HG03354 (cell line): ENCODE measurements at regions not wholly inside any gene's neighbourhood (a gene's known extent, or its start where the extent isn't known, plus 50 kb on each side); places are given as distances from the start of the nearest gene placed in this dataset.

Source experiments
- ATAC-seq: cut with Tn5 transposase; IDR thresholded peaks from one replicate; pipeline ENCODE4 v1.9.1; 2021; ENCODE audit warnings: mild to moderate bottlenecking; ENCODE audit not compliant: unreplicated experiment, poor library complexity, severe bottlenecking

- no peak for ATAC-seq
These were observed 62.7 kb downstream of the SIK1 start for GRCh38 chr21:43364261-43364510.

- no peak for ATAC-seq
These were observed 63.2 kb downstream of the SIK1 start for GRCh38 chr21:43363506-43364260.

- no peak for ATAC-seq
These were observed 64.0 kb downstream of the SIK1 start for GRCh38 chr21:43362915-43363314.

GRCh38 chr21:43362321-43362791 lies 64.6 kb downstream of the SIK1 start:
- peak; percentile 67 for ATAC-seq

- ATAC-seq = peak; percentile 44
These were observed 65.2 kb downstream of the SIK1 start for GRCh38 chr21:43361493-43362296.

GRCh38 chr21:43361127-43361492 lies 65.8 kb downstream of the SIK1 start:
- ATAC-seq = no peak

GRCh38 chr21:43360441-43361126 lies 66.3 kb downstream of the SIK1 start:
- no peak for ATAC-seq

GRCh38 chr21:43358940-43359822 lies 67.8 kb downstream of the SIK1 start:
- ATAC-seq = no peak

- no peak for ATAC-seq
These were observed 69.1 kb downstream of the SIK1 start for GRCh38 chr21:43357715-43358430.

- no peak for ATAC-seq
These were observed 71.0 kb downstream of the SIK1 start for GRCh38 chr21:43355925-43356289.

GRCh38 chr21:43355266-43355924 lies 71.5 kb downstream of the SIK1 start:
- ATAC-seq = no peak

- no peak for ATAC-seq
These were observed 72.3 kb downstream of the SIK1 start for GRCh38 chr21:43354666-43355065.

GRCh38 chr21:43354026-43354420 lies 72.9 kb downstream of the SIK1 start:
- ATAC-seq = no peak

- no peak for ATAC-seq
These were observed 73.5 kb downstream of the SIK1 start for GRCh38 chr21:43353282-43354025.

GRCh38 chr21:43352568-43353281 lies 74.2 kb downstream of the SIK1 start:
- no peak for ATAC-seq

GRCh38 chr21:43352154-43352537 lies 74.8 kb downstream of the SIK1 start:
- ATAC-seq = no peak

GRCh38 chr21:43351501-43352153 lies 75.3 kb downstream of the SIK1 start:
- no peak for ATAC-seq
